ENCODE measurements at regions not wholly inside any gene's neighbourhood (a gene's known extent, or its start where the extent isn't known, plus 50 kb on each side); places are given as distances from the start of the nearest gene placed in this dataset.

- no peak for TF ChIP-seq CTCF (IDR thresholded peaks at IDR 0.05)
- no peak for DNase-seq (ENCODE audit: low spot score)
Measured at GRCh38 chr9:14391620-14392019, 77.7 kb upstream of the NFIB start.

GRCh38 chr9:14389657-14390056, 75.7 kb upstream of the NFIB start:
- ATAC-seq (ENCODE audit: low FRiP score) (no peak), DNase-seq (ENCODE audit: low spot score) (no peak)
- TF ChIP-seq CTCF (IDR thresholded peaks at IDR 0.05) = no peak

More at GRCh38 chr9:14391620-14392019, 77.7 kb upstream of the NFIB start:
- ATAC-seq (ENCODE audit: low FRiP score) = no peak

GRCh38 chr9:14389146-14389545, 75.2 kb upstream of the NFIB start:
- TF ChIP-seq CTCF (IDR thresholded peaks at IDR 0.05) = no peak
- DNase-seq (ENCODE audit: low spot score) (no peak), ATAC-seq (ENCODE audit: low FRiP score) (no peak)

GRCh38 chr9:14383773-14384172, 69.8 kb upstream of the NFIB start:
- DNase-seq (ENCODE audit: low spot score) (no peak), ATAC-seq (ENCODE audit: low FRiP score) (no peak)
- TF ChIP-seq CTCF (IDR thresholded peaks at IDR 0.05) = no peak

GRCh38 chr9:14383294-14383693, 69.4 kb upstream of the NFIB start:
- TF ChIP-seq CTCF (IDR thresholded peaks at IDR 0.05) = no peak
- ATAC-seq (ENCODE audit: low FRiP score) (no peak), DNase-seq (ENCODE audit: low spot score) (no peak)

- no peak for TF ChIP-seq CTCF (IDR thresholded peaks at IDR 0.05)
- DNase-seq (ENCODE audit: low spot score) (no peak), ATAC-seq (ENCODE audit: low FRiP score) (no peak)
Measured at GRCh38 chr9:14380061-14380836, 66.3 kb upstream of the NFIB start.

GRCh38 chr9:14379280-14379679, 65.3 kb upstream of the NFIB start:
- ATAC-seq (ENCODE audit: low FRiP score) = no peak
- DNase-seq (ENCODE audit: low spot score) = no peak
- TF ChIP-seq CTCF (IDR thresholded peaks at IDR 0.05) = no peak
